Left renal cortex interstitium (tissue), 4 donors: ENCODE measurements at regions not wholly inside any gene's neighbourhood (a gene's known extent, or its start where the extent isn't known, plus 50 kb on each side); places are given as distances from the start of the nearest gene placed in this dataset.
"Not testable (repeated sequence)": the region's sequence is repeated elsewhere in the genome, so short reads cannot be mapped to it uniquely, and the experiment has no call there.

Experiments used
- DNase-seq, 4 donors: peaks; one replicate each; pipeline ENCODE4 v3.0.0-alpha.2; 2013; ENCODE audit warnings: low read depth in 4 of 4, low spot score in 2 of 4, missing footprints in 1 of 4

- no peak for DNase-seq
These were observed 101.1 kb downstream of the GPR85 start for GRCh38 chr7:112985377-112985987.

DNA sequence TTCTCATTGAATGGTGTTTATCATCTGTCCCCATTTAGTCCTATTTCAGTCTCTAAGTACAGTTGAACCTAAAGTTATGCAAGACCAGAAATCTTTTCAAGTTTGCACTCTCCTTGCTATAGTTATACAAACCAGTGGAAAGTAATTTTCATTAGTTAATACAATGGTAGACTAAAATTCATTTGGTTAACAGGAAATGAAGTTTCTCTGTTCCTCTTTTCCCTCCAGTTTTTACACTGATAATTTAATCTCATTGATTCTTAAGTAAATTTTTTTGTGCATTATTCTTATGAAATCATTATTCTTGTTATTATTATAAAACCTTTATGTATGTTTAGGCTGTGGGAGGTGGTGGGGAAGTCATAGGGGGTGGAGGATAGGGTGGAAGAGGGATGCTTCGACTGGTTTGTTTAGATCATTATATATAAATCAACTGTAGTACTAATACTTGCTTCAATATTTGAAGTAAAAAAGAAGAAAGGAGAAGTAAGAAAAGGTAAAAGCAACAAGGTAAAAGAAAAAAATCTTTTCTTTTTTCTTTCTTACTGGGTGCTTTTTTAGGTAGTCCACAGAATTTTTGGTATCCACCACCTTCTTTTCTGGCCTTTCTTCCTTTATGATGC, 104.1 kb downstream of the GPR85 start:
- DNase-seq: no peak

GRCh38 chr7:112981966-112982365, 104.7 kb downstream of the GPR85 start:
- no peak for DNase-seq

DNA sequence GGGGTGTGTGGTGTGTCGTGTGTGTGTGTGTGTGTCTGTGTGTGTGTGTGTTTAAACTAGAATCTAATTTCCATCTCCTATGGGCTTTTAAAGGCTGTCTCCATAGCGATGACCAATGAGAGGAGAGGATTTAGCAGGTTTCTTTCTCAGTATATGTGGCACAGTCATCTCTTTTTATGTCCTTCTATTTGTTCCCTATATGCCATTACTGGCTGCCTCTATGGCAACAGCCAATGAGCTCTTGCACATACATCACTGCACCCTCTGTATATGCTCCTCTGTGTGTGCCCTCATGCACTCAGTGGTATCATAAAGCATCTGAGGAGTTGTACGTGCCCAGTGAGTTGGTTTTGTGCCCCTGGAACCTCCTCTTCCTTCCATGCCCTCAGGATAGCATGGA, 107.6 kb downstream of the GPR85 start:
- DNase-seq: not testable (repeated sequence)

DNA sequence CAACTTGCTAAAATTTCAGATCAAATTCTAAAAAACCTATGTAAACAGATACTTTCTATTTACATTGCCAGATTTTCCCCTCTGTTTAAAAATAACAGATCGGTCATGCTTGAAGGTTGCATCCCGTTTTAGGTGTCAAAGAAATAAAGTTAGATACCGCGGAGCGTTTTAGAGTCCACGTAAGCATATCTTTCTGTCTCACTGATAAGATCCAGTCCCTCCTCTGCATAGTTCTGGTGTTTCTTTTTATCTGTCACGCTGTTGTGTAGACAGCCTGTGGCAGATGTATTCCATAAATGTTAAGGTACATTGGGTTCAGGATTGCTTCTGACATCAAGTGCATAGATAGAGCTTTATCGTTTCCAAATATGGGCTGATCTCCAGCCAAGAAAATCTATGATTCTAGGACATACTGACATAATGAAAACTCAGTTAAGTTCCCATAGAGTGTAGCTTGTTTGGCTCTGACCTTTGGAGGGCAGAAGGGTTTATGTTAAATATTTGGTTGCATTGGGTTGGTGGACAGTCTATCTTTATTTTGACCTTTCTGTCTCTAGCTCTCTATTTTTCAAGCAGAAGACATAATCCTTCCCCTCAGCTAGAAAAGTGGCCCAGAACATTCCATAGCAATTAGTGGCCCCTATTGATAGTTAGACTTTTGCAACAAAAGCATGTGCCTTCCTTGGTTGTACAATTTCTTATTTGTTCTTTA, 109.2 kb downstream of the GPR85 start:
- not testable (repeated sequence) for DNase-seq

GRCh38 chr7:112970771-112971170, 115.9 kb downstream of the GPR85 start:
- no peak for DNase-seq

- no peak for DNase-seq
These were observed 116.7 kb downstream of the GPR85 start for GRCh38 chr7:112969946-112970345.

DNA sequence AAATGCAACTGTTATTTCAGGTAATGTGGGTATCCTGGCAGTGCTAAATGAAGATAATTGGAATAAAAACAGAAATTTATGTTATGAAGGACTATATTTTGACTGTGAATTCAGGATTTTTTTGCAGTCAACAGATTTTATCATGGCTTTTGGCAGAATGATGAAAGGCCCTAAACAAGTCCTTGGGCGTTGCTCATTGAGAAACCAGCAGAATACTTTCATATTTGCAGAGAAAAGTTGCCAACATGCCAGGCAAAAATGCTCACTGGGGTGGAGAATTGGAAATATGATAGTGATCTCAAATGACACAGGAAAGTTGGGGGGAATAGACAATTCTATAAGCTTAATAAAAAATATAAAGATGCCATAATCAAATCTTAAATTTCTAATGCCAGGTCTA, 121.1 kb downstream of the GPR85 start:
- no peak for DNase-seq

GRCh38 chr7:112963634-112964033, 123.0 kb downstream of the GPR85 start:
- no peak for DNase-seq

GRCh38 chr7:112962815-112963214, 123.8 kb downstream of the GPR85 start:
- DNase-seq: no peak

- DNase-seq: no peak
These were observed 127.4 kb downstream of the GPR85 start for GRCh38 chr7:112959276-112959675.

GRCh38 chr7:112958775-112959174, 127.9 kb downstream of the GPR85 start:
- DNase-seq: no peak

DNA sequence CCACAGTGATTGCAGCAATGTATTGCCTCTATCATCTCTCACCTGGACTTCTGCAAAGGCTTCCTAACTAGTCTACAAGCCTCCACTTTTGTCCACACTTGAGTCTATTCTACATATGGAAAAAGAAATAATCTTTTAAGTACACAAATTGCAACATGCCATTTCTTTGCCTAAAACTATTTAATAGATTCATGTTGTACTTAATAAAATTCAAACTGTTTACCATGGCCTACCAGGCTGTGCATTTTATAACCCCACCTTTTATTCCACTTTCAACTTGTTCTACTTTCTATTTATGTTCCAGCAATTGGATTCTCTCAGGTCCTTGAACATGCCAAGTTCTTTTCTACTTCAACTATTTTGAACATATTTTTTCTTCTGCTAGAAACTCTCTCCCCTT, 128.7 kb downstream of the GPR85 start:
- no peak for DNase-seq

DNA sequence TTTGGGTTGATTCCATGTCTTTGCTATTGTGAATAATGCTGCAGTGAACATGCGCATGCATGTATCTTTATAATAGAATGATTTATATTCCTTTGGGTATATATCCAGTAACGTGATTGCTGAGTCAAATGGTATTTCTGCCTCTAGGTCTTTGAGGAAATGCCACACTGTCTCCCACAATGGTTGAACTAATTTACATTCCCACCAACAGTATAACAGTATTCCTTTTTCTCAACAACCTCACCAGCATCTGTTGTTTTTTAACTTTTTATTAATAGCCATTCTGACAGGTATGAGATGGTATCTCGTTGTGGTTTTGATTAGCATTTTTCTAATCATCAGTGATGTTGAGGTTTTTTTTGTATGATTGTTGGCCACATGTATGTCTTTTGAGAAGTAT, 133.6 kb downstream of the GPR85 start:
- DNase-seq: not testable (repeated sequence)

GRCh38 chr7:112951070-112951469, 135.6 kb downstream of the GPR85 start:
- DNase-seq: no peak

DNA sequence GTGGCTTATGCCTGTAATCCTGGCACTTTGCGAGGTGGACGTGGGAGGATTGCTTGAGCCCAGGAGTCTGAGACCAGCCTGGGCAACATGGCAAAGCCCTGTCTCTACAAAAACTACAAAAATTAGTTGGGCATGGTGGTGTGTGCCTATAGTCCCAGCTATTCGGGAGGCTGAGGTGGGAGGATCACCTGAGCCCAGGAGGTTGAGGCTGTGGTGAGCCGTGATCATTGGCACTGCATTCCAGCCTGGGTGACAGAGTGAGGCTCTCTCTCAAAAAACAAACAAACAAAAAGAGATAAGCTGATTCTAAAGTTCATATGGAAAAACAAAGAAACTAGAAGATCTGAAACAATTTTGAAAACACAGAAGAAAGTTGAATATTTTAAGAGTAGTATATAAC, 136.9 kb downstream of the GPR85 start:
- not testable (repeated sequence) for DNase-seq

- no peak for DNase-seq
These were observed 140.3 kb downstream of the GPR85 start for GRCh38 chr7:112946350-112946749.

- DNase-seq: no peak
These were observed 141.6 kb downstream of the GPR85 start for GRCh38 chr7:112945046-112945445.

GRCh38 chr7:112942981-112943380, 143.6 kb downstream of the GPR85 start:
- DNase-seq: no peak

- not testable (repeated sequence) for DNase-seq
These were observed 144.5 kb downstream of the GPR85 start for GRCh38 chr7:112942125-112942524.

DNA sequence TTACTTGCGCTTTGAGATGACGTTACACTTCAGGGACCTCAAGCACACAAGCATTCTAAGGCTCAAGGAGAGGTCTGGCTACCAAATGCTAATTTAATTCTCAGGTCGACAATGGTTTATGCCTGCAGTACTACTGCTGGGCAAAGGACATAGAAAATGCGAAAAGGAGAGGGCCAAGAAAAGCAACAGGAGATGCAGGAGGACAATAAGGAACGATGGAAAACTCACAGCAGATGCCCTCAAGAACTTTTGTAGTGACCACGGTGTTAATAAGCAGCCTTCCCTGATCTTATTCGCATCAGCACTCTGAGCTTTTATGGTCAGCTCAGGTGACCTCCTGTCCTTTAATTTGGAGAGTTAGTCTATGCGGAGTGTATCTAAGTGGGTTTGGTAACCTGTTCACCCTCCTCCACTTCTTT, 146.3 kb downstream of the GPR85 start:
- DNase-seq: no peak
